ENCODE measurements at regions not wholly inside any gene's neighbourhood (a gene's known extent, or its start where the extent isn't known, plus 50 kb on each side); places are given as distances from the start of the nearest gene placed in this dataset.

GRCh38 chr21:27565364-27565763 is 598.5 kb upstream of the ADAMTS5 start:
- Histone ChIP-seq H3K79me2 (ENCODE audit: control insufficient read depth, insufficient read depth, low read length, poor library complexity) (no peaks in the 10 kb centered on the region), H3K14ac (ENCODE audit: low read length) (no peak overlapping the region), H3K9me3 (ENCODE audit: insufficient read depth, low read depth, low read length) (no peaks in the 10 kb centered on the region), H2BK5ac (ENCODE audit: low read depth, low read length, poor library complexity) (no peak overlapping the region), H3K36me3 (ENCODE audit: control insufficient read depth in 1 of 2, insufficient read depth in 2 of 2, low read length in 2 of 2) (no peaks in the 10 kb centered on the region), H3K18ac (ENCODE audit: low read length) (no peak overlapping the region), H2AFZ (ENCODE audit: insufficient read depth, low read length, poor library complexity) (no peak overlapping the region), H3K23ac (ENCODE audit: low read length) (no peak overlapping the region), H3K9ac (ENCODE audit: low read length) (no peak overlapping the region), H3K4me2 (ENCODE audit: low read length) (no peak overlapping the region), H3K79me1 (ENCODE audit: low read length) (no peaks in the 10 kb centered on the region), H3K4ac (ENCODE audit: low read depth, low read length) (no peak overlapping the region), H3K4me1 (ENCODE audit: control insufficient read depth in 1 of 2, insufficient read depth in 2 of 2, low read length in 2 of 2) (peaks cover 0 to under 1% of the 10 kb centered on the region in 2 experiments), H4K12ac (ENCODE audit: low read depth, low read length) (no peak overlapping the region), H3K4me3 (ENCODE audit: low read depth, low read length) (no peak overlapping the region), H2AK5ac (ENCODE audit: low read length) (no peak overlapping the region), H4K91ac (ENCODE audit: low read depth, low read length) (no peak overlapping the region), H3K27ac (ENCODE audit: low read depth, low read length) (no peak overlapping the region), H3K27me3 (ENCODE audit: insufficient read depth, low read length) (no peaks in the 10 kb centered on the region), H2BK12ac (ENCODE audit: low read length) (no peak overlapping the region), H2BK120ac (ENCODE audit: insufficient read depth, low read length, poor library complexity) (no peak overlapping the region), H4K8ac (ENCODE audit: low read depth, low read length) (no peak overlapping the region)
- DNase-seq, result no peak
- WGBS (ENCODE audit: extremely low coverage, insufficient coverage, insufficient read length), result no CpG with 5 or more reads among the region's 1 CpG

GRCh38 chr21:27564684-27565301 is 597.9 kb upstream of the ADAMTS5 start:
- no peak overlapping the region for H3K4me3 ChIP-seq (ENCODE audit: low read depth, low read length)
- no peak overlapping the region for H2BK12ac ChIP-seq (ENCODE audit: low read length)
- no peak overlapping the region for H4K12ac ChIP-seq (ENCODE audit: low read depth, low read length)
- no peak overlapping the region for H3K27ac ChIP-seq (ENCODE audit: low read depth, low read length)
- H2BK5ac ChIP-seq (ENCODE audit: low read depth, low read length, poor library complexity), result no peak overlapping the region
- no CpG with 5 or more reads among the region's 1 CpG for WGBS (ENCODE audit: extremely low coverage, insufficient coverage, insufficient read length)
- no peaks in the 10 kb centered on the region for H3K27me3 ChIP-seq (ENCODE audit: insufficient read depth, low read length)
- no peak overlapping the region for H4K91ac ChIP-seq (ENCODE audit: low read depth, low read length)
- no peak overlapping the region for H3K14ac ChIP-seq (ENCODE audit: low read length)
- DNase-seq, result peak; percentile 32 to 63
- no peaks in the 10 kb centered on the region for H3K79me2 ChIP-seq (ENCODE audit: control insufficient read depth, insufficient read depth, low read length, poor library complexity)
- H2AK5ac ChIP-seq (ENCODE audit: low read length), result no peak overlapping the region
- H3K4me2 ChIP-seq (ENCODE audit: low read length), result no peak overlapping the region
- no peak overlapping the region for H3K4ac ChIP-seq (ENCODE audit: low read depth, low read length)
- H3K79me1 ChIP-seq (ENCODE audit: low read length), result no peaks in the 10 kb centered on the region
- no peak overlapping the region for H4K8ac ChIP-seq (ENCODE audit: low read depth, low read length)
- no peak overlapping the region for H2BK120ac ChIP-seq (ENCODE audit: insufficient read depth, low read length, poor library complexity)
- no peak overlapping the region for H2AFZ ChIP-seq (ENCODE audit: insufficient read depth, low read length, poor library complexity)
- no peak overlapping the region for H3K9ac ChIP-seq (ENCODE audit: low read length)
- no peaks in the 10 kb centered on the region for H3K9me3 ChIP-seq (ENCODE audit: insufficient read depth, low read depth, low read length)
- no peaks in the 10 kb centered on the region for H3K4me1 ChIP-seq (ENCODE audit: control insufficient read depth in 1 of 2, insufficient read depth in 2 of 2, low read length in 2 of 2)
- no peak overlapping the region for H3K18ac ChIP-seq (ENCODE audit: low read length)
- no peaks in the 10 kb centered on the region for H3K36me3 ChIP-seq (ENCODE audit: control insufficient read depth in 1 of 2, insufficient read depth in 2 of 2, low read length in 2 of 2)
- no peak overlapping the region for H3K23ac ChIP-seq (ENCODE audit: low read length)

GRCh38 chr21:27562303-27562702 is 595.4 kb upstream of the ADAMTS5 start:
- no CpG with 5 or more reads among the region's 6 CpGs for WGBS (ENCODE audit: extremely low coverage, insufficient coverage, insufficient read length)
- H4K12ac ChIP-seq (ENCODE audit: low read depth, low read length), result no peak overlapping the region
- no peak overlapping the region for H4K8ac ChIP-seq (ENCODE audit: low read depth, low read length)
- DNase-seq, result no peak
- no peaks in the 10 kb centered on the region for H3K9me3 ChIP-seq (ENCODE audit: insufficient read depth, low read depth, low read length)
- no peak overlapping the region for H3K23ac ChIP-seq (ENCODE audit: low read length)
- no peak overlapping the region for H3K4me2 ChIP-seq (ENCODE audit: low read length)
- no peak overlapping the region for H3K9ac ChIP-seq (ENCODE audit: low read length)
- H3K27ac ChIP-seq (ENCODE audit: low read depth, low read length), result no peak overlapping the region
- H3K27me3 ChIP-seq (ENCODE audit: insufficient read depth, low read length), result no peaks in the 10 kb centered on the region
- no peak overlapping the region for H3K4me3 ChIP-seq (ENCODE audit: low read depth, low read length)
- H3K79me1 ChIP-seq (ENCODE audit: low read length), result no peaks in the 10 kb centered on the region
- no peak overlapping the region for H4K91ac ChIP-seq (ENCODE audit: low read depth, low read length)
- H2BK12ac ChIP-seq (ENCODE audit: low read length), result no peak overlapping the region
- no peak overlapping the region for H3K14ac ChIP-seq (ENCODE audit: low read length)
- no peak overlapping the region for H3K4ac ChIP-seq (ENCODE audit: low read depth, low read length)
- H2BK120ac ChIP-seq (ENCODE audit: insufficient read depth, low read length, poor library complexity), result no peak overlapping the region
- no peak overlapping the region for H2AFZ ChIP-seq (ENCODE audit: insufficient read depth, low read length, poor library complexity)
- H3K36me3 ChIP-seq (ENCODE audit: control insufficient read depth in 1 of 2, insufficient read depth in 2 of 2, low read length in 2 of 2), result no peaks in the 10 kb centered on the region
- no peak overlapping the region for H2BK5ac ChIP-seq (ENCODE audit: low read depth, low read length, poor library complexity)
- no peaks in the 10 kb centered on the region for H3K79me2 ChIP-seq (ENCODE audit: control insufficient read depth, insufficient read depth, low read length, poor library complexity)
- no peaks in the 10 kb centered on the region for H3K4me1 ChIP-seq (ENCODE audit: control insufficient read depth in 1 of 2, insufficient read depth in 2 of 2, low read length in 2 of 2)
- no peak overlapping the region for H2AK5ac ChIP-seq (ENCODE audit: low read length)
- H3K18ac ChIP-seq (ENCODE audit: low read length), result no peak overlapping the region

GRCh38 chr21:27561116-27561515 is 594.2 kb upstream of the ADAMTS5 start:
- H3K79me1 ChIP-seq (ENCODE audit: low read length), result no peaks in the 10 kb centered on the region
- H3K4me3 ChIP-seq (ENCODE audit: low read depth, low read length), result no peak overlapping the region
- no peak overlapping the region for H3K14ac ChIP-seq (ENCODE audit: low read length)
- H3K27me3 ChIP-seq (ENCODE audit: insufficient read depth, low read length), result no peaks in the 10 kb centered on the region
- no peaks in the 10 kb centered on the region for H3K9me3 ChIP-seq (ENCODE audit: insufficient read depth, low read depth, low read length)
- H3K18ac ChIP-seq (ENCODE audit: low read length), result no peak overlapping the region
- H3K23ac ChIP-seq (ENCODE audit: low read length), result no peak overlapping the region
- no peak overlapping the region for H3K27ac ChIP-seq (ENCODE audit: low read depth, low read length)
- no peak overlapping the region for H3K9ac ChIP-seq (ENCODE audit: low read length)
- H2BK12ac ChIP-seq (ENCODE audit: low read length), result no peak overlapping the region
- no peak overlapping the region for H3K4me2 ChIP-seq (ENCODE audit: low read length)
- no peak overlapping the region for H4K91ac ChIP-seq (ENCODE audit: low read depth, low read length)
- no peak overlapping the region for H4K12ac ChIP-seq (ENCODE audit: low read depth, low read length)
- no peak overlapping the region for H2BK5ac ChIP-seq (ENCODE audit: low read depth, low read length, poor library complexity)
- no peak overlapping the region for H2AFZ ChIP-seq (ENCODE audit: insufficient read depth, low read length, poor library complexity)
- peak; percentile 77 to 83 for DNase-seq
- no peaks in the 10 kb centered on the region for H3K36me3 ChIP-seq (ENCODE audit: control insufficient read depth in 1 of 2, insufficient read depth in 2 of 2, low read length in 2 of 2)
- H3K4me1 ChIP-seq (ENCODE audit: control insufficient read depth in 1 of 2, insufficient read depth in 2 of 2, low read length in 2 of 2), result no peaks in the 10 kb centered on the region
- no CpG with 5 or more reads among the region's 9 CpGs for WGBS (ENCODE audit: extremely low coverage, insufficient coverage, insufficient read length)
- H2BK120ac ChIP-seq (ENCODE audit: insufficient read depth, low read length, poor library complexity), result no peak overlapping the region
- no peak overlapping the region for H3K4ac ChIP-seq (ENCODE audit: low read depth, low read length)
- no peaks in the 10 kb centered on the region for H3K79me2 ChIP-seq (ENCODE audit: control insufficient read depth, insufficient read depth, low read length, poor library complexity)
- H2AK5ac ChIP-seq (ENCODE audit: low read length), result no peak overlapping the region
- H4K8ac ChIP-seq (ENCODE audit: low read depth, low read length), result no peak overlapping the region
